Tibial nerve (tissue), 4 donors: ENCODE measurements at regions not wholly inside any gene's neighbourhood (a gene's known extent, or its start where the extent isn't known, plus 50 kb on each side); places are given as distances from the start of the nearest gene placed in this dataset.

Experiments
- EP300 ChIP-seq, 2 donors: sonication (generic); formaldehyde crosslinking; IDR thresholded peaks; one replicate each; pipeline ENCODE4 v1.6.1; 2017; ENCODE audit warnings: antibody characterized with exemption in 2 of 2, mild to moderate bottlenecking in 1 of 2
- POLR2A ChIP-seq, 2 donors: fragments of 450-650 bp; IDR thresholded peaks; one replicate each; pipeline ENCODE4 v1.6.1; 2017; ENCODE audit warnings: antibody characterized with exemption in 2 of 2, mild to moderate bottlenecking in 2 of 2, moderate library complexity in 2 of 2
- TF ChIP-seq, protein P1 (sequence below), 5 experiments: fragments of 200-600 bp in 3 of 5; fragments of 450-650 bp in 2 of 5; sonication (generic) in 3 of 5; IDR thresholded peaks; one replicate each; pipeline ENCODE4 v1.5.1; 2016 to 2019; ENCODE audit warnings: antibody characterized with exemption in 5 of 5, mild to moderate bottlenecking in 3 of 5, moderate library complexity in 2 of 5

DNA sequence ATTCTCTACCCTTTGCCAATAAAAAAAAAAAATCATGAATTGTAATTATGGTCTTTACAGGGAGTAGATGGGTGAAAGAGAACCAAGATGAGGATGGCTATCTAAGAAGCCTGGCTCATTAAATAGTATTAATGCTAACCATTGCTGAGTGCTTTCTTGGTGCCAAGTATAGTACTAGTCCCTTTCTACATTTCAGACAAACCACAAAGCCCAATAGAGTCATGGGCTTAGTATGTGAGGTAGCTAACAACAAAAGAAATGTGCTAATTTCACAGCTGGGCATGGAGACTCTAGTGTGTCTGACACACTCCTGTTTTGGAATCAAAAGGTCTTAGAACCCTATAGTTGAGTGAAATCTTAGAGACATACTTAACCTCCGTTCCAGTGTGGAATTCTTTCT is 84.5 kb upstream of the ESRRG start:
- TF ChIP-seq POLR2A (IDR thresholded peaks at IDR 0.05): no peak
- TF ChIP-seq, protein P1, sequence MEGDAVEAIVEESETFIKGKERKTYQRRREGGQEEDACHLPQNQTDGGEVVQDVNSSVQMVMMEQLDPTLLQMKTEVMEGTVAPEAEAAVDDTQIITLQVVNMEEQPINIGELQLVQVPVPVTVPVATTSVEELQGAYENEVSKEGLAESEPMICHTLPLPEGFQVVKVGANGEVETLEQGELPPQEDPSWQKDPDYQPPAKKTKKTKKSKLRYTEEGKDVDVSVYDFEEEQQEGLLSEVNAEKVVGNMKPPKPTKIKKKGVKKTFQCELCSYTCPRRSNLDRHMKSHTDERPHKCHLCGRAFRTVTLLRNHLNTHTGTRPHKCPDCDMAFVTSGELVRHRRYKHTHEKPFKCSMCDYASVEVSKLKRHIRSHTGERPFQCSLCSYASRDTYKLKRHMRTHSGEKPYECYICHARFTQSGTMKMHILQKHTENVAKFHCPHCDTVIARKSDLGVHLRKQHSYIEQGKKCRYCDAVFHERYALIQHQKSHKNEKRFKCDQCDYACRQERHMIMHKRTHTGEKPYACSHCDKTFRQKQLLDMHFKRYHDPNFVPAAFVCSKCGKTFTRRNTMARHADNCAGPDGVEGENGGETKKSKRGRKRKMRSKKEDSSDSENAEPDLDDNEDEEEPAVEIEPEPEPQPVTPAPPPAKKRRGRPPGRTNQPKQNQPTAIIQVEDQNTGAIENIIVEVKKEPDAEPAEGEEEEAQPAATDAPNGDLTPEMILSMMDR (IDR thresholded peaks at IDR 0.05): no peak
- TF ChIP-seq EP300 (IDR thresholded peaks at IDR 0.05): no peak
